MM.1S (cell line): ENCODE measurements at regions not wholly inside any gene's neighbourhood (a gene's known extent, or its start where the extent isn't known, plus 50 kb on each side); places are given as distances from the start of the nearest gene placed in this dataset.

ENCODE experiments used
- DNase-seq: peaks from one replicate; pipeline ENCODE4 v3.0.0-alpha.2; 2015
- H2AFZ ChIP-seq: fragments of 300-600 bp; sonication (generic); 2 replicates; pipeline ENCODE4 v1.6.0; 2016; ENCODE audit warnings: antibody characterized with exemption, low read length
- H3F3A ChIP-seq: fragments of 300-600 bp; sonication (generic); 2 replicates; pipeline ENCODE4 v1.6.1; 2016; ENCODE audit warnings: mild to moderate bottlenecking, antibody characterized with exemption, low read length, moderate library complexity, mixed read lengths; ENCODE audit not compliant: insufficient read depth
- H3K27ac ChIP-seq: fragments of 300-600 bp; sonication (generic); 2 replicates; pipeline ENCODE4 v1.5.1; 2016; ENCODE audit warnings: mild to moderate bottlenecking, low read length
- H3K27me3 ChIP-seq: fragments of 300-600 bp; sonication (generic); replicated peaks from 2 replicates; pipeline ENCODE4 v1.6.0; 2016; ENCODE audit warnings: low read length; ENCODE audit not compliant: insufficient read depth
- H3K36me3 ChIP-seq: fragments of 300-600 bp; sonication (generic); replicated peaks from 2 replicates; pipeline ENCODE4 v1.6.1; 2016; ENCODE audit warnings: mild to moderate bottlenecking, low read length, mixed read lengths; ENCODE audit not compliant: insufficient read depth
- H3K4me1 ChIP-seq: fragments of 300-600 bp; sonication (generic); 2 replicates; pipeline ENCODE4 v1.6.1; 2016; ENCODE audit warnings: low read length, mixed read lengths
- H3K4me2 ChIP-seq: fragments of 300-600 bp; sonication (generic); 2 replicates; pipeline ENCODE4 v1.6.0; 2016; ENCODE audit warnings: low read depth, low read length
- H3K4me3 ChIP-seq: fragments of 300-600 bp; sonication (generic); 2 replicates; pipeline ENCODE4 v1.5.1; 2016; ENCODE audit warnings: low read length, mixed read lengths
- H3K79me2 ChIP-seq: fragments of 300-600 bp; sonication (generic); 2 replicates; pipeline ENCODE4 v1.6.1; 2016; ENCODE audit warnings: mixed run types, low read length, mixed read lengths
- H3K9ac ChIP-seq: fragments of 300-600 bp; sonication (generic); 2 replicates; pipeline ENCODE4 v1.6.1; 2016; ENCODE audit warnings: low read length, mixed read lengths
- H3K9me2 ChIP-seq: fragments of 300-600 bp; sonication (generic); replicated peaks from 2 replicates; pipeline ENCODE4 v1.6.1; 2016; ENCODE audit warnings: mild to moderate bottlenecking, low read length, mixed read lengths; ENCODE audit not compliant: insufficient read depth
- H3K9me3 ChIP-seq: fragments of 300-600 bp; sonication (generic); replicated peaks from 2 replicates; pipeline ENCODE4 v1.6.1; 2016; ENCODE audit warnings: mild to moderate bottlenecking, low read length, mixed read lengths; ENCODE audit not compliant: insufficient read depth
- H4K20me1 ChIP-seq: fragments of 300-600 bp; sonication (generic); 2 replicates; pipeline ENCODE4 v1.6.1; 2016; ENCODE audit warnings: mild to moderate bottlenecking, low read length, moderate library complexity, mixed read lengths; ENCODE audit not compliant: insufficient read depth
- EZH2 ChIP-seq: fragments of 300-600 bp; sonication (generic); optimal IDR thresholded peaks from 2 replicates; pipeline ENCODE3; 2017; ENCODE audit warnings: low read depth, mild to moderate bottlenecking, antibody characterized with exemption, low read length, mixed read lengths
- EZH2phosphoT487 ChIP-seq: fragments of 300-600 bp; sonication (generic); IDR thresholded peaks from 2 replicates; pipeline ENCODE4 v1.6.1; 2018; ENCODE audit warnings: antibody characterized with exemption, low read length
- TF ChIP-seq, protein P1 (sequence below): fragments of 300-600 bp; sonication (generic); IDR thresholded peaks from 2 replicates; pipeline ENCODE4 v1.5.1; 2016; ENCODE audit warnings: antibody characterized with exemption, low read length, mixed read lengths

DNA sequence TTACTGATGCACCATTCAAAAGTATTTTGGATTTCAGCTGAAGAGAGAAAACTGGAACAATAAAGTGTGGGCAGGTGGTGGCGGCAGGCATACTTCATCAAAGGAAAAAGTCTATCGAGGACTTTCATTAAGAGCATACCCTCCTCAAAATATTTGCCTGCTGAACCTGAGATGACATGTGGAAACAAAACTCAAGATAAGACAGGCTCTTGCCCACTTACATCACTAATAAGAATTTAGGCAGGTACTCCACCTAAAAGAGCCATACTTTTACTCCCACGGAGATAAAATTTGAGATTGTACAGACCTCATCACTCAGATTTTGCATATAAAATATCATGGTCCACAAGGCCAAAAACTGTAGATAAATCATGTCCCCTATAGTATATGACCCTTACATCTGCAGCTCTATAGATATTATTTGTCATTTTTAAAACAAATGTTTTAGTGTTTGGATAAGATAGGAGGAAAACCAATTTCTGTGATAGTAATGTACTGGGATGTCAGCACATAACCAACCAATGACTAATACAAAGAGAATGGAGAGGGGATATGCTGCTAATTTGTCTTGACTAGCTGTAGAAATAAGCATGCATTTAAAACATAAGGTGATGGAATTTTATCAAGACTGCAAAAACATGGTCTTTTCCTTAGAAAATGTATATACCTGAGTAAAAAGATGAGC, 730.6 kb upstream of the ZNF608 start:
- H3K9me3 ChIP-seq = no peaks in the 10 kb centered on the region
- H4K20me1 ChIP-seq = no peaks in the 10 kb centered on the region
- H3K4me1 ChIP-seq = no peaks in the 10 kb centered on the region
- H2AFZ ChIP-seq = no peak overlapping the region
- no peaks in the 10 kb centered on the region for H3K79me2 ChIP-seq
- no peaks in the 10 kb centered on the region for H3K27me3 ChIP-seq
- no peak overlapping the region for H3K4me3 ChIP-seq
- no peak overlapping the region for H3K9ac ChIP-seq
- H3K36me3 ChIP-seq = no peaks in the 10 kb centered on the region
- H3K9me2 ChIP-seq = no peaks in the 10 kb centered on the region
- no peak overlapping the region for H3K27ac ChIP-seq
- no peak for DNase-seq
- TF ChIP-seq, protein P1, sequence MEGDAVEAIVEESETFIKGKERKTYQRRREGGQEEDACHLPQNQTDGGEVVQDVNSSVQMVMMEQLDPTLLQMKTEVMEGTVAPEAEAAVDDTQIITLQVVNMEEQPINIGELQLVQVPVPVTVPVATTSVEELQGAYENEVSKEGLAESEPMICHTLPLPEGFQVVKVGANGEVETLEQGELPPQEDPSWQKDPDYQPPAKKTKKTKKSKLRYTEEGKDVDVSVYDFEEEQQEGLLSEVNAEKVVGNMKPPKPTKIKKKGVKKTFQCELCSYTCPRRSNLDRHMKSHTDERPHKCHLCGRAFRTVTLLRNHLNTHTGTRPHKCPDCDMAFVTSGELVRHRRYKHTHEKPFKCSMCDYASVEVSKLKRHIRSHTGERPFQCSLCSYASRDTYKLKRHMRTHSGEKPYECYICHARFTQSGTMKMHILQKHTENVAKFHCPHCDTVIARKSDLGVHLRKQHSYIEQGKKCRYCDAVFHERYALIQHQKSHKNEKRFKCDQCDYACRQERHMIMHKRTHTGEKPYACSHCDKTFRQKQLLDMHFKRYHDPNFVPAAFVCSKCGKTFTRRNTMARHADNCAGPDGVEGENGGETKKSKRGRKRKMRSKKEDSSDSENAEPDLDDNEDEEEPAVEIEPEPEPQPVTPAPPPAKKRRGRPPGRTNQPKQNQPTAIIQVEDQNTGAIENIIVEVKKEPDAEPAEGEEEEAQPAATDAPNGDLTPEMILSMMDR = no peak
- TF ChIP-seq EZH2phosphoT487 = no peak
- no peak for TF ChIP-seq EZH2
- no peaks in the 10 kb centered on the region; the same call in 1 of the 2 replicates for H3F3A ChIP-seq
- H3K4me2 ChIP-seq = no peak overlapping the region

DNA sequence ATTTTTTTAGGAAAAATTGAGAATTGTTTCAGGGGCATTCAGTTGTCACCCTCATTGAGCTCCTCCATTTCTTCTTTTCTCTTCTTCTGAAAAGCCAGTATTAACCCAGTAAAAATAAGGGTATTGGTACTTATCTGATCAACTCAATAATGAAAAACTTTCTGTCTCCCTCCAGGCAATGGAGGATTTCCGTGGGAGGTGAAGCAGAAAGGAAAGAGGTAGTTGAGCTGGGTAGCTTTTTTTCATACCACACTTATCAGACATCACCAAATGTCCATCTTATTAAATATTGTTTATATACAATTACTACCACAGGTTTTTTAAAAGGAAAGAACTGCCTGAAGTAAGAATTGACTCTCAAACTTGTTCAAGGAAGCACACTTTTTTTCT, 731.1 kb upstream of the ZNF608 start:
- DNase-seq = no peak
- Histone ChIP-seq H3K27ac (no peak overlapping the region), H3K4me2 (no peak overlapping the region)

DNA sequence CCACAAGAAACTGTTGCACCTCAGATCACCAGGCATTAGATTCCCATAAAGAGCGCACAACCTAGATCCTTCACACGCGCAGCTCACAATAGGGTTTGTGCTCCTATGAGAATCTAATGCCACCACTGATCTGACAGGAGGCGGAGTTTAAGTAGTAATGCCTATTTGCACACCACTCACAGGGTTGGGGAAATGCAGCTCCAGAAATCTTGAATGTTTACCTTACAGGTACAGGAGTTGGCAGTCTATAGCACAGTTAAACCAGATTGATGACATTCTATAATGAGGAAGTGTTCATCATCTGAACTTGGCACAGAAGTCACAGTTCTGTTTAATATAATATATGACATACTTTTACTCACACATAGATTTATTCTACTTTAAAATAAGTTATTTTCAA, 732.2 kb upstream of the ZNF608 start:
- no peaks in the 10 kb centered on the region for H3K9me3 ChIP-seq
- H3K4me2 ChIP-seq = no peak overlapping the region
- H3K9me2 ChIP-seq = no peaks in the 10 kb centered on the region
- no peak overlapping the region for H3K27ac ChIP-seq
- H3K9ac ChIP-seq = no peak overlapping the region
- H3K4me3 ChIP-seq = no peak overlapping the region
- no peaks in the 10 kb centered on the region; the same call in 1 of the 2 replicates for H3F3A ChIP-seq
- no peak for DNase-seq
- H2AFZ ChIP-seq = no peak overlapping the region
- no peaks in the 10 kb centered on the region for H3K4me1 ChIP-seq
- no peaks in the 10 kb centered on the region for H3K79me2 ChIP-seq
- TF ChIP-seq EZH2phosphoT487 (no peak), EZH2 (no peak)
- TF ChIP-seq, protein P1 = no peak
- H4K20me1 ChIP-seq = no peaks in the 10 kb centered on the region
- no peaks in the 10 kb centered on the region for H3K27me3 ChIP-seq
- no peaks in the 10 kb centered on the region for H3K36me3 ChIP-seq

More for the DNA sequence above, 731.1 kb upstream of the ZNF608 start:
- no peaks in the 10 kb centered on the region for H4K20me1 ChIP-seq
- H3K36me3 ChIP-seq = no peaks in the 10 kb centered on the region
- no peak overlapping the region for H3K9ac ChIP-seq
- no peaks in the 10 kb centered on the region; the same call in 1 of the 2 replicates for H3F3A ChIP-seq
- TF ChIP-seq EZH2phosphoT487 (no peak), EZH2 (no peak)
- TF ChIP-seq, protein P1 = no peak
- no peak overlapping the region for H3K4me3 ChIP-seq
- no peaks in the 10 kb centered on the region for H3K9me2 ChIP-seq
- no peaks in the 10 kb centered on the region for H3K4me1 ChIP-seq
- no peaks in the 10 kb centered on the region for H3K79me2 ChIP-seq
- no peaks in the 10 kb centered on the region for H3K27me3 ChIP-seq
- H2AFZ ChIP-seq = no peak overlapping the region
- H3K9me3 ChIP-seq = no peaks in the 10 kb centered on the region
